Transverse colon (tissue), 4 donors: ENCODE measurements at regions not wholly inside any gene's neighbourhood (a gene's known extent, or its start where the extent isn't known, plus 50 kb on each side); places are given as distances from the start of the nearest gene placed in this dataset.
A peak's percentile ranks its signal among the peaks of the same experiment; 100 is the strongest.

Experiments used
- DNase-seq: peaks from one replicate; pipeline ENCODE4 v3.0.0-alpha.2; 2019
- H3K27ac ChIP-seq, 4 donors: fragments of 200-600 bp; sonication (generic); 2 replicates each; pipeline ENCODE4 v1.5.1; 2016 to 2018; ENCODE audit warnings: inconsistent platforms in 4 of 4
- H3K27me3 ChIP-seq: fragments of 200-600 bp; sonication (generic); 2 replicates; pipeline ENCODE4 v1.5.1; 2017; ENCODE audit warnings: inconsistent platforms
- H3K36me3 ChIP-seq, 4 donors: fragments of 200-600 bp; sonication (generic); 2 replicates each; pipeline ENCODE4 v1.5.1; 2017 to 2019; ENCODE audit warnings: inconsistent platforms in 4 of 4
- H3K4me1 ChIP-seq, 4 donors: fragments of 200-600 bp; sonication (generic); 2 replicates each; pipeline ENCODE4 v1.5.1; 2017 to 2020; ENCODE audit warnings: inconsistent platforms in 4 of 4
- H3K4me3 ChIP-seq, 4 donors: fragments of 200-600 bp; sonication (generic); 1 replicate in 1 of 4; 2 replicates in 3 of 4; pipeline versions ENCODE4 v1.5.1 to v1.6.1; 2017 to 2019; ENCODE audit warnings: inconsistent platforms in 4 of 4
- H3K9me3 ChIP-seq, 2 donors: fragments of 200-600 bp; sonication (generic); 2 replicates each; pipeline ENCODE4 v1.5.1; 2017 to 2019; ENCODE audit warnings: inconsistent platforms in 2 of 2
- EP300 ChIP-seq: sonication (generic); formaldehyde crosslinking; IDR thresholded peaks from one replicate; pipeline ENCODE4 v1.6.1; 2017; ENCODE audit warnings: antibody characterized with exemption, low read depth
- POLR2A ChIP-seq: fragments of 450-650 bp; IDR thresholded peaks from one replicate; pipeline ENCODE4 v1.6.1; 2016; ENCODE audit warnings: antibody characterized with exemption, mild to moderate bottlenecking, moderate library complexity
- POLR2AphosphoS5 ChIP-seq, 3 donors: sonication (generic); formaldehyde crosslinking; IDR thresholded peaks; one replicate each; pipeline ENCODE4 v1.6.1; 2016; ENCODE audit warnings: antibody characterized with exemption in 3 of 3
- WGBS, 2 donors: methylation state at CpG; one replicate each; pipeline ENCODE4 v1.1.5; 2018; ENCODE audit warnings: low coverage in 1 of 2; 5-methylcytosine and 5-hydroxymethylcytosine counted together
- in situ Hi-C, 4 donors: fragments of 200-750 bp; cut with MboI; loops; one replicate each; pipeline versions ENCODE4 v1.15.0 to v1.15.1; 2017; ENCODE audit warnings: low sequenced_read_pairs in 3 of 4, low pct_ligation_motif_present in 1 of 4, low pct_unique_long_range_greater_than_20kb in 1 of 4
- intact Hi-C: fragments of 100-400 bp; cut with DNase I; formaldehyde crosslinking; loops from one replicate; pipeline ENCODE4 v1.15.1; 2023; ENCODE audit warnings: low total_unique reads
- TF ChIP-seq, protein P1 (sequence below), 5 experiments: fragments of 200-600 bp in 3 of 5; fragments of 450-650 bp in 2 of 5; sonication (generic) in 3 of 5; IDR thresholded peaks; 1 replicate in 2 of 5; 2 replicates in 3 of 5; pipeline ENCODE4 v1.5.1; 2016 to 2017; ENCODE audit warnings: antibody characterized with exemption in 5 of 5, inconsistent platforms in 3 of 5, mild to moderate bottlenecking in 2 of 5, moderate library complexity in 1 of 5

DNA sequence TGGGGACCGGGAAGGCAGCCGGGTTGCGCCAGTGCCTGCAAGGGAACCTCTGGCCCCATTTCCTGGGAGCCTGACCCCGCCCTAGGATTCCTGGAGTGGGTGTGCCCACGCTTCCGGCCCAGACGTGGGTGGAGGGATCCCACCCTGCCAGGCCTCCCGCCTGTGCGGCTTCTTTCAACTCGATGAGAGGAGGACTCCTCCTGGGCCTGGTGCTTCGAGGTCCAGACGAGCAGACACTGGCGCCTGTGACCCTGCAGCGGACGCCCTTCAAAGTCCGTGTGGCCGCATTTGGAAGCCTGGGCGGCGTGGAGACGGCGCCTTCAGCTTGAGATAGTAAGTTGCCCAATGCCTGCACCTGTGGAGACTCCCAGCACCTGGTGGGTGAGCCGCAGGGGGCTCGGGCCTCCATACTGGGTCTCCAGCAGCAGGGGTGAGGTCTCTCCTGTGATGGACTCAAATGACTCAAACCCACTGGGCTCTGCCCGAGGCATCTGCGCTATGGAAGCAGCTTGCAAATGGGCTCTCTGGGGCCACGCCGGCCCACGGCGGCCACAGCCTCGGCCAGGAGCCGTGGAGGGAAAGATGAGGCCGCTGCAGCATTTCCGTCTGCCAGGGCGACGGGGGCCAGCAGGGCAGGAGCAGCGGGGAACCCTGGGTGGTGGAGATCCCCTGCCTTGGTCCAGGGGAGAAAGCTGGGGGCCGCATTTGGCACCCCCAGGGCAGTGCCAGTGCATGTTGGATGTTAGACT, 64.3 kb upstream of the PPARA start:
- H3K27me3 ChIP-seq: no peaks in the 10 kb centered on the region
- peak; percentile 93 for DNase-seq
- H3K4me1 ChIP-seq: peaks cover 67 to 94% (median 86%) of the 10 kb centered on the region in 4 donors
- WGBS, 2 donors: 14 to 58% methylated on average over 4 to 34 of the region's 37 CpGs
- peak overlapping the region in 2 of 4 donors; percentile 10 to 13 for H3K4me3 ChIP-seq
- H3K36me3 ChIP-seq: no peaks in the 10 kb centered on the region
- peak; percentile 58 to 76 (median 67) for TF ChIP-seq POLR2AphosphoS5 (IDR thresholded peaks at IDR 0.05)
- TF ChIP-seq EP300: peak; percentile 54
- TF ChIP-seq POLR2A: no peak
- TF ChIP-seq, protein P1, sequence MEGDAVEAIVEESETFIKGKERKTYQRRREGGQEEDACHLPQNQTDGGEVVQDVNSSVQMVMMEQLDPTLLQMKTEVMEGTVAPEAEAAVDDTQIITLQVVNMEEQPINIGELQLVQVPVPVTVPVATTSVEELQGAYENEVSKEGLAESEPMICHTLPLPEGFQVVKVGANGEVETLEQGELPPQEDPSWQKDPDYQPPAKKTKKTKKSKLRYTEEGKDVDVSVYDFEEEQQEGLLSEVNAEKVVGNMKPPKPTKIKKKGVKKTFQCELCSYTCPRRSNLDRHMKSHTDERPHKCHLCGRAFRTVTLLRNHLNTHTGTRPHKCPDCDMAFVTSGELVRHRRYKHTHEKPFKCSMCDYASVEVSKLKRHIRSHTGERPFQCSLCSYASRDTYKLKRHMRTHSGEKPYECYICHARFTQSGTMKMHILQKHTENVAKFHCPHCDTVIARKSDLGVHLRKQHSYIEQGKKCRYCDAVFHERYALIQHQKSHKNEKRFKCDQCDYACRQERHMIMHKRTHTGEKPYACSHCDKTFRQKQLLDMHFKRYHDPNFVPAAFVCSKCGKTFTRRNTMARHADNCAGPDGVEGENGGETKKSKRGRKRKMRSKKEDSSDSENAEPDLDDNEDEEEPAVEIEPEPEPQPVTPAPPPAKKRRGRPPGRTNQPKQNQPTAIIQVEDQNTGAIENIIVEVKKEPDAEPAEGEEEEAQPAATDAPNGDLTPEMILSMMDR (IDR thresholded peaks at IDR 0.05): no peak
- in situ Hi-C loops (no loop called here), intact Hi-C loops (no loop called here)
- H3K27ac ChIP-seq: peak overlapping the region; percentile 98 to 99 (median 98)
- H3K9me3 ChIP-seq: no peaks in the 10 kb centered on the region

- no peaks in the 10 kb centered on the region for H3K36me3 ChIP-seq
- peaks cover 67 to 94% (median 85%) of the 10 kb centered on the region in 4 donors for H3K4me1 ChIP-seq
- H3K27ac ChIP-seq: peak overlapping the region; percentile 98 to 99 (median 98)
- H3K27me3 ChIP-seq: no peaks in the 10 kb centered on the region
- DNase-seq: no peak
- in situ Hi-C loops: no loop called here
- no peak overlapping the region for H3K4me3 ChIP-seq
- TF ChIP-seq POLR2AphosphoS5 (IDR thresholded peaks at IDR 0.05): no peak
- no peak for TF ChIP-seq POLR2A
- TF ChIP-seq, protein P1 (IDR thresholded peaks at IDR 0.05): no peak
- no peak for TF ChIP-seq EP300
- 57 to 80% methylated on average over 1 to 17 of the region's 18 CpGs for WGBS, 2 donors
- intact Hi-C loops: no loop called here
- no peaks in the 10 kb centered on the region for H3K9me3 ChIP-seq
These were observed 63.6 kb upstream of the PPARA start for GRCh38 chr22:46086577-46087335.

- in situ Hi-C loops: no loop called here
- H3K36me3 ChIP-seq: no peaks in the 10 kb centered on the region
- 69% methylated on average over 13 of the region's 14 CpGs; no CpG with 5 or more reads in 1 of the 2 donors for WGBS, 2 donors
These were observed 63.0 kb upstream of the PPARA start for GRCh38 chr22:46087336-46087690.

More at GRCh38 chr22:46087336-46087690, 63.0 kb upstream of the PPARA start:
- intact Hi-C loops: no loop called here
- H3K4me1 ChIP-seq: peaks cover 67 to 92% (median 82%) of the 10 kb centered on the region in 4 donors
- peak overlapping the region; percentile 98 to 99 (median 98) for H3K27ac ChIP-seq
- TF ChIP-seq EP300 (no peak), POLR2AphosphoS5 (IDR thresholded peaks at IDR 0.05) (no peak), POLR2A (no peak)
- TF ChIP-seq, protein P1 (IDR thresholded peaks at IDR 0.05): no peak
- no peaks in the 10 kb centered on the region for H3K27me3 ChIP-seq
- no peak overlapping the region for H3K4me3 ChIP-seq
- DNase-seq: no peak
- H3K9me3 ChIP-seq: no peaks in the 10 kb centered on the region
